ENCODE measurements at regions not wholly inside any gene's neighbourhood (a gene's known extent, or its start where the extent isn't known, plus 50 kb on each side); places are given as distances from the start of the nearest gene placed in this dataset.
A peak's percentile ranks its signal among the peaks of the same experiment; 100 is the strongest.

DNA sequence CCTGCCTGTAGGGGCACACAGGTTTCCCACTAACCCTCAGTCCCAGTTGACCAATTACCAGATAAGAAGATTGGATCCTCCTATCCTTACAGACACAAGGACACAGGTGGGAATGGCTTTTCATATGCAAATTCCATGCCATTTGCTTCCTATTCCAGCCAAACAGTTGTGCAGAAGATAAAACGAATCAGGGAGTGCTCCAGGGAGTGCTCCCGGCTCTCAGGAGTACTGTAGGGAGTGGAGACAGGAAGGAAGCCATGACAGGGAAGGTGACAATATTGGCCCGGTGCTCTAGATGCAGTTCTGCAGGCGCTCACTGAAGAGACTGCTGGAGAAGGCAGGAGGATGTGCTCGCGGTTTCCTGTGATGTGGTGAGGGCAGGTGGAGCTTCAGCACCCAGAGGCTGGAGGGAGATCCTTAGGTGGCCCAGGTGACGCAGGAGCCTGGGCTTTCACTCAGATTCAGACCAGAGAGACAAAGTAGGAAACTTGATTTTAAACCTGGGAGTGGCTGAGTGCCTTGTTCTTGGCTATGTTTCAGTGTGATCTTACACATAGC, 260.0 kb downstream of the AUH start:
- no peak overlapping the region for H3K4me3 ChIP-seq
- no peaks in the 10 kb centered on the region for H3K9me3 ChIP-seq
- no peaks in the 10 kb centered on the region for H3K36me3 ChIP-seq
- peaks cover 0 to 24% (median 16%) of the 10 kb centered on the region in 4 donors for H3K4me1 ChIP-seq
- no peaks in the 10 kb centered on the region for H3K27me3 ChIP-seq
- 75 to 76% methylated on average over 7 of the region's 7 CpGs for WGBS, 2 donors
- H3K27ac ChIP-seq: peak overlapping the region in 3 of 4 donors; percentile 39 to 82 (median 73)
- no peak for DNase-seq (ENCODE audit: low spot score in 2 of 2)
- TF ChIP-seq POLR2A (IDR thresholded peaks at IDR 0.05) (no peak), EP300 (IDR thresholded peaks at IDR 0.05) (no peak)
- TF ChIP-seq, protein P1, sequence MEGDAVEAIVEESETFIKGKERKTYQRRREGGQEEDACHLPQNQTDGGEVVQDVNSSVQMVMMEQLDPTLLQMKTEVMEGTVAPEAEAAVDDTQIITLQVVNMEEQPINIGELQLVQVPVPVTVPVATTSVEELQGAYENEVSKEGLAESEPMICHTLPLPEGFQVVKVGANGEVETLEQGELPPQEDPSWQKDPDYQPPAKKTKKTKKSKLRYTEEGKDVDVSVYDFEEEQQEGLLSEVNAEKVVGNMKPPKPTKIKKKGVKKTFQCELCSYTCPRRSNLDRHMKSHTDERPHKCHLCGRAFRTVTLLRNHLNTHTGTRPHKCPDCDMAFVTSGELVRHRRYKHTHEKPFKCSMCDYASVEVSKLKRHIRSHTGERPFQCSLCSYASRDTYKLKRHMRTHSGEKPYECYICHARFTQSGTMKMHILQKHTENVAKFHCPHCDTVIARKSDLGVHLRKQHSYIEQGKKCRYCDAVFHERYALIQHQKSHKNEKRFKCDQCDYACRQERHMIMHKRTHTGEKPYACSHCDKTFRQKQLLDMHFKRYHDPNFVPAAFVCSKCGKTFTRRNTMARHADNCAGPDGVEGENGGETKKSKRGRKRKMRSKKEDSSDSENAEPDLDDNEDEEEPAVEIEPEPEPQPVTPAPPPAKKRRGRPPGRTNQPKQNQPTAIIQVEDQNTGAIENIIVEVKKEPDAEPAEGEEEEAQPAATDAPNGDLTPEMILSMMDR (IDR thresholded peaks at IDR 0.05): no peak

DNA sequence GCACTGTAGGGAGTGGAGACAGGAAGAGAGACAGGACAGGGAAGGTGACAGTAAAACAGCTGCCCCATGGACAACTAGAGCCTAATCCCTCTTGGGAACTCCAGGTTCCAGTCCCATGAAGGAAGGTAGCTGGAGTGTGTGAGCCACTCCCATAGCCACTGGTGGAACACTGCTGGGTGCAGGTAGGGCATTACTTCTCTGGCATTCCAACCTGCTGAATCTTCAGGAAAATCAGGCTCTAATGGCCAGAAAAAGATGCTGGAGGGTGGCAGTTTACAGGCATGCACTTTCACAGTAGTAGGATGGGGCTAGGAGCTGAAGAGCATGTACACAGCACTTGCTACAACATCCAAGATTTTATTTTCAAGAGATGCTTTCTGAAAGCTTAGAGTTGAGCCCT, 259.4 kb downstream of the AUH start:
- Histone ChIP-seq H3K4me1 (peaks cover 0 to 24% (median 16%) of the 10 kb centered on the region in 4 donors), H3K36me3 (no peaks in the 10 kb centered on the region), H3K27me3 (no peaks in the 10 kb centered on the region), H3K9me3 (no peaks in the 10 kb centered on the region), H3K27ac (no peak overlapping the region), H3K4me3 (no peak overlapping the region)
- TF ChIP-seq POLR2A (IDR thresholded peaks at IDR 0.05) (no peak), EP300 (IDR thresholded peaks at IDR 0.05) (no peak)
- TF ChIP-seq, protein P1 (IDR thresholded peaks at IDR 0.05): no peak
- no peak for DNase-seq (ENCODE audit: low spot score in 2 of 2)

DNA sequence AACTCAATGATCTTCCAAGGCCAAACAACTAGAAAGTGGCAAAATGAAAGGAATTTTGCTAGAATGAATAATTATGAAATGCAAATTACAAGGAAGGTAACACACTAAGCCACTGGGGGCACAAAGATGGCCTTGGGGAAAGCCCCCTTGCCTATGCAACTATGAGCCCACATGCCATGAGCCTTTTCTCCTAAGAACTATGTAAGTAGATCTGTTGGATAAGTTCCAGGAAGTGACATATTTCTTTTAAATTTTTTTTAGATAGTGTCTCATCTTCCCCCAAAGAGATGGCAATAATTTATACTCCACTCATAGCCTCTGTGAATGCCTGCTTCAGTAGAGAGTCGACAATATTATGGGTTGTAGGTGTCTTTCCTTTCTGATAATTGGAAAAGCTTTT, 257.8 kb downstream of the AUH start:
- 86 to 88% methylated on average over 1 of the region's 1 CpG for WGBS, 2 donors
- no peak overlapping the region for H3K27ac ChIP-seq
- TF ChIP-seq POLR2A (IDR thresholded peaks at IDR 0.05) (no peak), EP300 (IDR thresholded peaks at IDR 0.05) (no peak)
- TF ChIP-seq, protein P1 (IDR thresholded peaks at IDR 0.05): no peak

DNA sequence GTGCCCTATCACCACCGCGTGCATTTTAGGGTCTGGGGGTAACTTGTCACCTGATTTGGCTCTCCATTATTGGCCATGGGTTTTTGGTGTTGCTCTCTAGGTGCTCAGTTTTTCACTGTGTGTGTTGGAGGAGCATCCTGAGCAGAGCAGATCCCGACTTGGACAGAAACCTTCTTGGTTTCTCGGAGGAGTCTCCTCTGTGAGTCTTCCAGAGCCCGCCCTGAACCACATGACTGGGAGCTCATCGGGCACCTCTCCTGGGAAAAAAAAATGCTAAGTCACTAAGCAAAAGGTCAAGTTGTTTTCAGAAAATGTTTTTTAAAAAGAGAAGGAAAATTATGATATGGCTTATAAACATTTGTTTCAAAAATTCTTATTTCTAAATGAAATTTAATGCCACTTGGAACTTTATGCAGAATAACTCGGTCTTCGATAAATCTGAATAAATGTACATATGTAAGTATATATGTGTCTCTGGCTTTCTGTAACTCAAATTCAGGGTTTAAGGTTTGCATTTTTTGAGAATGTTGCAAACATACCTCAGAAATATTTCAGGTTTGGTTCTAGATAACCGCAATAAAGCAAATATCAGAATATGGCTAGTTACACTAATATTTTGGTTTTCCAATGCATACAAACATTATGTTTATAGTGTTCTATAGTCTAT, 255.2 kb downstream of the AUH start:
- Histone ChIP-seq H3K27me3 (no peaks in the 10 kb centered on the region), H3K4me1 (peaks cover 0 to 7% (median under 1%) of the 10 kb centered on the region in 4 donors), H3K27ac (peak overlapping the region in 1 of 4 donors; percentile 21), H3K36me3 (no peaks in the 10 kb centered on the region), H3K4me3 (no peak overlapping the region), H3K9me3 (peaks cover 0 to 20% (median 3%) of the 10 kb centered on the region in 4 donors)
- TF ChIP-seq POLR2A (IDR thresholded peaks at IDR 0.05) (no peak), EP300 (IDR thresholded peaks at IDR 0.05) (no peak)
- TF ChIP-seq, protein P1 (IDR thresholded peaks at IDR 0.05): no peak
- WGBS, 2 donors: 81 to 83% methylated on average over 9 of the region's 9 CpGs
- no peak for DNase-seq (ENCODE audit: low spot score in 2 of 2)

More for the DNA sequence above, 257.8 kb downstream of the AUH start:
- Histone ChIP-seq H3K4me3 (no peak overlapping the region), H3K36me3 (no peaks in the 10 kb centered on the region), H3K9me3 (no peaks in the 10 kb centered on the region), H3K4me1 (peaks cover 0 to 24% (median 16%) of the 10 kb centered on the region in 4 donors), H3K27me3 (no peaks in the 10 kb centered on the region)
- DNase-seq (ENCODE audit: low spot score in 2 of 2): no peak

DNA sequence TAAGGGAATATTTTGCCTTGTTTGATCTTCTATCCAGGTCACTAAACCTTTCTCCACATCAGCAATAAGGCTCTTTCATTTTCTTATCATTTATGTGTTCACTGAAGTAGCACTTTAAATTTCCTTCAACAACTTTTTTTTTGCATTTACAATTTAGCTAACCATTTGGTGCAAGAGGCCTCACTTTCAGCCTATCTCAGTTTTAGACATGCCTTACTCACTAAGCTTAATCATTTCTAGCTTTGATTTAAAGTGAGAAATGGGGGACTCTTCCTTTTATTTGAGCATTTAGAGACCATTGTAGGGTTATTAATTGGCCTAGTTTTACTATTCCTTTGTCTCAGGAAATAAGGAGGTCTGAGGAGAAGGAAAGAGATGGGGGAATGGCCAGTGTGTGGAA, 250.5 kb downstream of the AUH start:
- Histone ChIP-seq H3K27ac (no peak overlapping the region), H3K27me3 (no peaks in the 10 kb centered on the region), H3K4me3 (no peak overlapping the region), H3K9me3 (peaks cover 0 to 23% (median 3%) of the 10 kb centered on the region in 4 donors), H3K4me1 (peaks cover 0 to 6% (median 0%) of the 10 kb centered on the region in 4 donors), H3K36me3 (no peaks in the 10 kb centered on the region)
- TF ChIP-seq POLR2A (IDR thresholded peaks at IDR 0.05) (no peak), EP300 (IDR thresholded peaks at IDR 0.05) (no peak)
- TF ChIP-seq, protein P1 (IDR thresholded peaks at IDR 0.05): no peak
- no peak for DNase-seq (ENCODE audit: low spot score in 2 of 2)
